ENCODE measurements at regions not wholly inside any gene's neighbourhood (a gene's known extent, or its start where the extent isn't known, plus 50 kb on each side); places are given as distances from the start of the nearest gene placed in this dataset.

DNA sequence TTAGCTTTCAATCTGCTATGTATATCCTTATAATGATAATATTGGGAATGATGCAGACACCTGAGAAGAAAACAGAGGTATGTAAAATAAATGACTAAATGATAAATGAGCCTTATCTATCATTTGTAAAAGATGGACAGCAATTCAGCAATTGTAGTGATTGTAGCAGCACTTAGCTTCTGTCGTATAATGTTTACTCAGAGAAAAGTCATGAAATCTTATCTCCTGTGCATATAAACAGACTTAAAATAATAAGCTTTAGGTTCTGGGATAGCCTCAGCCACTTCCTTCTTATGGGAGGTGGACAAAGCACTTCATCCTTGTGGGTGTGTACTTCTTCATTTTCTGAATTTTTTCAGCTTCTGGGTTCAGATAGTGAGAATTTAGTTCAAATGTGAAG is 324.8 kb upstream of the MAP3K7 start:
- Histone ChIP-seq H3K4me1 (ENCODE audit: insufficient read depth) (peaks cover 8% of the 10 kb centered on the region), H3K4me2 (no peak overlapping the region), H2AFZ (no peak overlapping the region), H3K4me3 (no peak overlapping the region), H3K79me2 (no peaks in the 10 kb centered on the region), H3K27ac (no peak overlapping the region), H3K9me3 (ENCODE audit: low read depth) (no peaks in the 10 kb centered on the region), H3K27me3 (no peaks in the 10 kb centered on the region), H3K9me2 (replicated peaks; ENCODE audit: insufficient read depth) (no peaks in the 10 kb centered on the region), H4K20me1 (ENCODE audit: insufficient read depth, poor library complexity, severe bottlenecking) (no peaks in the 10 kb centered on the region), H3K36me3 (replicated peaks; ENCODE audit: insufficient read depth, low read depth) (no peaks in the 10 kb centered on the region)
- 0% methylated on average over 1 of the region's 1 CpG for WGBS (ENCODE audit: low lambda C conversion rate, missing lambda C conversion rate)
- DNase-seq (ENCODE audit: low spot score) = no peak
- no peak for TF ChIP-seq CTCF (IDR thresholded peaks at IDR 0.05; ENCODE audit: poor library complexity)
- TF ChIP-seq EZH2phosphoT487 (IDR thresholded peaks at IDR 0.05; ENCODE audit: low read depth, severe bottlenecking, unreplicated experiment) = no peak
- no peak for TF ChIP-seq EZH2 (IDR thresholded peaks at IDR 0.05; ENCODE audit: borderline replicate concordance)

DNA sequence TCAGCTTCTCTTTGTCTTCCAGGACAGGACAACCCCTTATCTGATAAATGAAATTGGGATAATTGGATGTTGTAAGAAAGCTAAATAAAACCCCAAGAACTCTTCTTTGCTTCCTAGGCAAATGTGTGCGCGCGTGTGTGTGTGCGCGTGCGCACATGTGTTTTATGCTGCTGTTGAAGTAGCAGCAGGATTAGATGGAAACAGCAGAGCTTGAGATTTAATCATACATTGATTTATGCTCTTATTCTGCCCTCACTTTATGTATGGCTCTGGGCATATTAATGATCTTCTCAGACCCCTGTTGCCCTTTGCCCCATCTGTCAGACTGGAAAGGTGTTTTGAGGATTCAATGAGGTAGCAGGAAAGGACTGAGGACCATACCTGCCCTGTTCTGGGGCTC is 324.0 kb upstream of the MAP3K7 start:
- over 99% methylated on average over 6 of the region's 6 CpGs for WGBS (ENCODE audit: low lambda C conversion rate, missing lambda C conversion rate)

GRCh38 chr6:90907931-90908655 is 321.2 kb upstream of the MAP3K7 start:
- no peaks in the 10 kb centered on the region for H4K20me1 ChIP-seq (ENCODE audit: insufficient read depth, poor library complexity, severe bottlenecking)
- H3K27me3 ChIP-seq = no peaks in the 10 kb centered on the region
- WGBS (ENCODE audit: low lambda C conversion rate, missing lambda C conversion rate) = 85% methylated on average over 4 of the region's 4 CpGs
- no peak overlapping the region for H3K4me2 ChIP-seq
- H2AFZ ChIP-seq = no peak overlapping the region
- H3K79me2 ChIP-seq = no peaks in the 10 kb centered on the region
- H3K4me1 ChIP-seq (ENCODE audit: insufficient read depth) = peaks cover 8% of the 10 kb centered on the region
- H3K36me3 ChIP-seq (replicated peaks; ENCODE audit: insufficient read depth, low read depth) = no peaks in the 10 kb centered on the region
- TF ChIP-seq EZH2 (IDR thresholded peaks at IDR 0.05; ENCODE audit: borderline replicate concordance) (no peak), CTCF (IDR thresholded peaks at IDR 0.05; ENCODE audit: poor library complexity) (no peak), EZH2phosphoT487 (IDR thresholded peaks at IDR 0.05; ENCODE audit: low read depth, severe bottlenecking, unreplicated experiment) (no peak)
- no peak for DNase-seq (ENCODE audit: low spot score)
- no peak overlapping the region for H3K27ac ChIP-seq
- no peak overlapping the region for H3K4me3 ChIP-seq
- H3K9me2 ChIP-seq (replicated peaks; ENCODE audit: insufficient read depth) = no peaks in the 10 kb centered on the region
- H3K9me3 ChIP-seq (ENCODE audit: low read depth) = no peaks in the 10 kb centered on the region

More for the DNA sequence above, 324.0 kb upstream of the MAP3K7 start:
- no peak overlapping the region for H3K27ac ChIP-seq
- peaks cover 8% of the 10 kb centered on the region for H3K4me1 ChIP-seq (ENCODE audit: insufficient read depth)
- H3K79me2 ChIP-seq = no peaks in the 10 kb centered on the region
- H3K27me3 ChIP-seq = no peaks in the 10 kb centered on the region
- H3K36me3 ChIP-seq (replicated peaks; ENCODE audit: insufficient read depth, low read depth) = no peaks in the 10 kb centered on the region
- no peak for DNase-seq (ENCODE audit: low spot score)
- no peaks in the 10 kb centered on the region for H4K20me1 ChIP-seq (ENCODE audit: insufficient read depth, poor library complexity, severe bottlenecking)
- TF ChIP-seq CTCF (IDR thresholded peaks at IDR 0.05; ENCODE audit: poor library complexity) (no peak), EZH2 (IDR thresholded peaks at IDR 0.05; ENCODE audit: borderline replicate concordance) (no peak), EZH2phosphoT487 (IDR thresholded peaks at IDR 0.05; ENCODE audit: low read depth, severe bottlenecking, unreplicated experiment) (no peak)
- no peaks in the 10 kb centered on the region for H3K9me3 ChIP-seq (ENCODE audit: low read depth)
- no peak overlapping the region for H3K4me2 ChIP-seq
- no peaks in the 10 kb centered on the region for H3K9me2 ChIP-seq (replicated peaks; ENCODE audit: insufficient read depth)
- no peak overlapping the region for H3K4me3 ChIP-seq
- H2AFZ ChIP-seq = no peak overlapping the region

Data from hepatocyte (in vitro differentiated cells).